HUES48 (cell line): ENCODE measurements at regions not wholly inside any gene's neighbourhood (a gene's known extent, or its start where the extent isn't known, plus 50 kb on each side); places are given as distances from the start of the nearest gene placed in this dataset.

ENCODE experiments used
- H3K27ac ChIP-seq: one replicate; pipeline ENCODE4 v1.7.0; 2013; ENCODE audit warnings: low read depth, low read length, inconsistent platforms
- H3K27me3 ChIP-seq: 2 replicates; pipeline ENCODE4 v1.6.1; 2013; ENCODE audit warnings: mild to moderate bottlenecking, low read length; ENCODE audit not compliant: control insufficient read depth, insufficient read depth
- H3K36me3 ChIP-seq: 2 replicates; pipeline ENCODE4 v1.6.1; 2013; ENCODE audit warnings: low read length; ENCODE audit not compliant: control insufficient read depth, insufficient read depth
- H3K4me1 ChIP-seq: 2 replicates; pipeline ENCODE4 v1.6.1; 2013; ENCODE audit warnings: mild to moderate bottlenecking, low read length; ENCODE audit not compliant: control insufficient read depth, insufficient read depth
- H3K4me3 ChIP-seq: 2 replicates; pipeline ENCODE4 v1.5.1; 2013; ENCODE audit warnings: mild to moderate bottlenecking, low read depth, low read length
- H3K9ac ChIP-seq: 2 replicates; pipeline ENCODE4 v1.6.1; 2013; ENCODE audit warnings: mild to moderate bottlenecking, low read depth, low read length, moderate library complexity
- H3K9me3 ChIP-seq: 2 replicates; pipeline ENCODE4 v1.6.1; 2013; ENCODE audit warnings: low read length; ENCODE audit not compliant: control insufficient read depth, insufficient read depth

- H3K36me3 ChIP-seq = no peaks in the 10 kb centered on the region
- no peaks in the 10 kb centered on the region for H3K9me3 ChIP-seq
- H3K27ac ChIP-seq = no peak overlapping the region
- H3K9ac ChIP-seq = no peak overlapping the region
- H3K4me1 ChIP-seq = no peaks in the 10 kb centered on the region
- no peak overlapping the region for H3K4me3 ChIP-seq
- H3K27me3 ChIP-seq = no peaks in the 10 kb centered on the region
These were observed 661.6 kb downstream of the DHX35 start for GRCh38 chr20:39623584-39624234.

- Histone ChIP-seq H3K27ac (no peak overlapping the region), H3K9me3 (no peaks in the 10 kb centered on the region), H3K4me1 (no peaks in the 10 kb centered on the region), H3K4me3 (no peak overlapping the region), H3K27me3 (no peaks in the 10 kb centered on the region), H3K9ac (no peak overlapping the region), H3K36me3 (no peaks in the 10 kb centered on the region)
These were observed 657.2 kb downstream of the DHX35 start for GRCh38 chr20:39619271-39619785.

DNA sequence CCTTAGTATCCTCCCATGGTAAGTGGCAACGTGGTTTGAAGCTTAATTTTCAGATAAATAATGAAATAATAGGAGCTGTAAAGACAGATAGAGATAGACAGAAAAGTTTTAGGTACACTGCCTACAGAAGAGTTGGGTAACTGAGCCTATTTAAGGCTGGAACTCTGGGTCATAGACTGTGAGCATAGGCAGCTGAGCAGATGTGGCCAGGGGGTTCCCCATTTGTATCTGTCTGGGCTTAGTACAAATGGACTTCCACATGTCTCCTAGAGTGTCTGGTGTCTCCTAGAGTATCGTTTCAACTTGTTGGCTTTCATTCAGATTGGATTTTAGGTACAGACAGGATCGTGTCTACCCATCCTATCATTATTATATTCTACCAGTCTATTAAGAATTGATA is 649.8 kb downstream of the DHX35 start:
- H3K4me1 ChIP-seq = no peaks in the 10 kb centered on the region
- no peaks in the 10 kb centered on the region for H3K36me3 ChIP-seq
- H3K27ac ChIP-seq = no peak overlapping the region
- no peak overlapping the region for H3K9ac ChIP-seq
- H3K4me3 ChIP-seq = no peak overlapping the region
- H3K9me3 ChIP-seq = no peaks in the 10 kb centered on the region
- no peaks in the 10 kb centered on the region for H3K27me3 ChIP-seq

- no peaks in the 10 kb centered on the region for H3K27me3 ChIP-seq
- 0 out of 2 replicates have a peak, but pooled peaks cover 3% of the 10 kb centered on the region for H3K4me1 ChIP-seq
- H3K4me3 ChIP-seq = no peak overlapping the region
- no peaks in the 10 kb centered on the region for H3K36me3 ChIP-seq
- H3K9ac ChIP-seq = no peak overlapping the region
- H3K27ac ChIP-seq = no peak overlapping the region
- H3K9me3 ChIP-seq = no peaks in the 10 kb centered on the region
These were observed 645.0 kb downstream of the DHX35 start for GRCh38 chr20:39607141-39607540.

GRCh38 chr20:39605908-39606307 is 643.8 kb downstream of the DHX35 start:
- Histone ChIP-seq H3K9me3 (no peaks in the 10 kb centered on the region), H3K36me3 (no peaks in the 10 kb centered on the region), H3K9ac (no peak overlapping the region), H3K27me3 (no peaks in the 10 kb centered on the region), H3K27ac (no peak overlapping the region), H3K4me3 (no peak overlapping the region), H3K4me1 (0 out of 2 replicates have a peak, but pooled peaks cover 3% of the 10 kb centered on the region)

- Histone ChIP-seq H3K36me3 (no peaks in the 10 kb centered on the region), H3K4me3 (no peak overlapping the region)
These were observed 643.2 kb downstream of the DHX35 start for GRCh38 chr20:39605361-39605760.

DNA sequence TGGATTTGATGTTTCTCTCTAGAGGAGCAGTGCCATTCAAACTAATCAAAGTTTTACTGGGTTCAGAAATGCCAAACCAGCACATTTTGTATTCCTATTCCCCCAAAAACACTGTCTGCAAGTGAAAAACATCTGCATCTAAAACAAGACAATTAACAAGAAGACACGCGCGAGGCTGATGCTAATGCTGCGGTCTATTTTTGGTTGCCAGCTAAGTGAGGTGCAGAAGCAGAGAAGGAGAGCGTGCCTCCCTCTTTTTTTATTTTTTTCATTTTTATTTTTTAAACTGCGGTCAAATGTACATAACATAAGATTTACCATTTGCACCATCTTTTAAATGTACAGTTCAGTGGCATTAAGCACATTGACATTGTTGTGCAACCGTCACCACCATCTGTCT is 641.1 kb downstream of the DHX35 start:
- Histone ChIP-seq H3K4me1 (0 out of 2 replicates have a peak, but pooled peaks cover 3% of the 10 kb centered on the region), H3K9ac (no peak overlapping the region), H3K27ac (no peak overlapping the region), H3K27me3 (no peaks in the 10 kb centered on the region), H3K4me3 (no peak overlapping the region), H3K9me3 (no peaks in the 10 kb centered on the region), H3K36me3 (no peaks in the 10 kb centered on the region)

More at GRCh38 chr20:39605361-39605760, 643.2 kb downstream of the DHX35 start:
- Histone ChIP-seq H3K9ac (no peak overlapping the region), H3K4me1 (0 out of 2 replicates have a peak, but pooled peaks cover 3% of the 10 kb centered on the region), H3K9me3 (no peaks in the 10 kb centered on the region), H3K27ac (no peak overlapping the region), H3K27me3 (no peaks in the 10 kb centered on the region)

GRCh38 chr20:39602649-39603048 is 640.5 kb downstream of the DHX35 start:
- H3K9ac ChIP-seq = no peak overlapping the region
- H3K27me3 ChIP-seq = no peaks in the 10 kb centered on the region
- H3K4me1 ChIP-seq = 0 out of 2 replicates have a peak, but pooled peaks cover 3% of the 10 kb centered on the region
- H3K27ac ChIP-seq = no peak overlapping the region
- H3K4me3 ChIP-seq = no peak overlapping the region
- no peaks in the 10 kb centered on the region for H3K9me3 ChIP-seq
- H3K36me3 ChIP-seq = no peaks in the 10 kb centered on the region

DNA sequence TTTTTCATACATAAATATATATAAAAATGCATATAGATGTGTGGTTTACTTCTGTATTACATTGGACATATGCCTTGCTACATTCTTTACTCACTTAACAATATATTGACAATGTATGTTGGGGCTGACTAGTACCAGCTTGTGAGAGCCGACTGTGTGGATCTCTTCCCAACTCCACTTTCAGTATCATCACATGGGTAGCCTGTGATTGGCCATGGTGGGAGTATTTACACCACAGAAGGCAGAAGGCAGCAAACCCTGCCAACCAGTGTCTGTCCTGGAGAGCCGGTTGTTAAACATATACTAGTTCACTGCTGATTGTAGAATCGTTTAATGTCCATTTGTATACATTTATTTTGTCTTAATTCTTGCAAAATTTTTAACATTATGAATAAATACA is 638.7 kb downstream of the DHX35 start:
- Histone ChIP-seq H3K27ac (no peak overlapping the region), H3K4me1 (0 out of 2 replicates have a peak, but pooled peaks cover 3% of the 10 kb centered on the region), H3K9ac (no peak overlapping the region), H3K27me3 (no peaks in the 10 kb centered on the region), H3K36me3 (no peaks in the 10 kb centered on the region), H3K9me3 (no peaks in the 10 kb centered on the region), H3K4me3 (no peak overlapping the region)

GRCh38 chr20:39600156-39600555 is 638.0 kb downstream of the DHX35 start:
- H3K9me3 ChIP-seq = no peaks in the 10 kb centered on the region
- no peak overlapping the region for H3K4me3 ChIP-seq
- no peaks in the 10 kb centered on the region for H3K36me3 ChIP-seq
- 0 out of 2 replicates have a peak, but pooled peaks cover 3% of the 10 kb centered on the region for H3K4me1 ChIP-seq
- H3K27me3 ChIP-seq = no peaks in the 10 kb centered on the region
- H3K27ac ChIP-seq = no peak overlapping the region
- H3K9ac ChIP-seq = no peak overlapping the region

DNA sequence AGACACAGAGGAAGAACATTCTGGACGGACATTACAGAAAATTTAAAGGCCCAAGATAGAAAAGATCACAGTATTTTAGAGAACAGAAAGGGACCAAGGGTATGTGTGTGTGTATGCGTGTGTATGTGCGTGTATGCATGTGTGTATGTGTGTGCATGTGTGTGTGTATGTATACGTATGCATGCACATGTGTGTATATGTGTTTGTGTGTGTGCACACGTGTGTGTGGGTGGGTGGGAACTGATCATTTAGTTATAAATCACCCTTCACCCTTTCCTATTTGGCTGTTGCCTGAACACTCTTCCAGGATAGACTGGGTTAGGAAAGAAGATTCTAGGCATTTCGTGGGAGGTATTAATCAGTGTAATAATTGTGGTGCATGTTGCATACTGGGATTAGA is 634.4 kb downstream of the DHX35 start:
- Histone ChIP-seq H3K9ac (no peak overlapping the region), H3K27ac (no peak overlapping the region), H3K9me3 (no peaks in the 10 kb centered on the region), H3K27me3 (no peaks in the 10 kb centered on the region), H3K36me3 (no peaks in the 10 kb centered on the region), H3K4me1 (no peaks in the 10 kb centered on the region), H3K4me3 (no peak overlapping the region)
